ENCODE measurements at regions not wholly inside any gene's neighbourhood (a gene's known extent, or its start where the extent isn't known, plus 50 kb on each side); places are given as distances from the start of the nearest gene placed in this dataset.

- TF ChIP-seq CTCF (IDR thresholded peaks at IDR 0.05), result no peak
- TF ChIP-seq EP300 (IDR thresholded peaks at IDR 0.05; ENCODE audit: low read depth), result no peak
- no peak for TF ChIP-seq POLR2A (IDR thresholded peaks at IDR 0.05)
- peak in 2 of 3 donors; percentile 49 to 76 for TF ChIP-seq POLR2AphosphoS5 (IDR thresholded peaks at IDR 0.05)
These were observed 132.5 kb upstream of the ZNF648 start for GRCh38 chr1:182193908-182194550.
